B cell (primary cell): ENCODE measurements at regions not wholly inside any gene's neighbourhood (a gene's known extent, or its start where the extent isn't known, plus 50 kb on each side); places are given as distances from the start of the nearest gene placed in this dataset.

ENCODE experiments used
- EZH2 ChIP-seq: IDR thresholded peaks from 2 replicates; pipeline ENCODE4 v1.6.1; 2012; ENCODE audit warnings: borderline replicate concordance, low read depth, mild to moderate bottlenecking, moderate library complexity, low read length; ENCODE audit not compliant: insufficient read depth, poor library complexity, severe bottlenecking
- TF ChIP-seq, protein P1 (sequence below): fragments of 200-600 bp; IDR thresholded peaks from one replicate; pipeline ENCODE4 v1.8.0; 2022; ENCODE audit warnings: antibody characterized with exemption, mild to moderate bottlenecking

GRCh38 chr18:75563150-75563549 lies 135.6 kb upstream of the SMIM21 start:
- TF ChIP-seq, protein P1, sequence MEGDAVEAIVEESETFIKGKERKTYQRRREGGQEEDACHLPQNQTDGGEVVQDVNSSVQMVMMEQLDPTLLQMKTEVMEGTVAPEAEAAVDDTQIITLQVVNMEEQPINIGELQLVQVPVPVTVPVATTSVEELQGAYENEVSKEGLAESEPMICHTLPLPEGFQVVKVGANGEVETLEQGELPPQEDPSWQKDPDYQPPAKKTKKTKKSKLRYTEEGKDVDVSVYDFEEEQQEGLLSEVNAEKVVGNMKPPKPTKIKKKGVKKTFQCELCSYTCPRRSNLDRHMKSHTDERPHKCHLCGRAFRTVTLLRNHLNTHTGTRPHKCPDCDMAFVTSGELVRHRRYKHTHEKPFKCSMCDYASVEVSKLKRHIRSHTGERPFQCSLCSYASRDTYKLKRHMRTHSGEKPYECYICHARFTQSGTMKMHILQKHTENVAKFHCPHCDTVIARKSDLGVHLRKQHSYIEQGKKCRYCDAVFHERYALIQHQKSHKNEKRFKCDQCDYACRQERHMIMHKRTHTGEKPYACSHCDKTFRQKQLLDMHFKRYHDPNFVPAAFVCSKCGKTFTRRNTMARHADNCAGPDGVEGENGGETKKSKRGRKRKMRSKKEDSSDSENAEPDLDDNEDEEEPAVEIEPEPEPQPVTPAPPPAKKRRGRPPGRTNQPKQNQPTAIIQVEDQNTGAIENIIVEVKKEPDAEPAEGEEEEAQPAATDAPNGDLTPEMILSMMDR = no peak
- TF ChIP-seq EZH2 = no peak
